ENCODE measurements at regions not wholly inside any gene's neighbourhood (a gene's known extent, or its start where the extent isn't known, plus 50 kb on each side); places are given as distances from the start of the nearest gene placed in this dataset.
"Not testable (repeated sequence)": the region's sequence is repeated elsewhere in the genome, so short reads cannot be mapped to it uniquely, and the experiment has no call there.

DNA sequence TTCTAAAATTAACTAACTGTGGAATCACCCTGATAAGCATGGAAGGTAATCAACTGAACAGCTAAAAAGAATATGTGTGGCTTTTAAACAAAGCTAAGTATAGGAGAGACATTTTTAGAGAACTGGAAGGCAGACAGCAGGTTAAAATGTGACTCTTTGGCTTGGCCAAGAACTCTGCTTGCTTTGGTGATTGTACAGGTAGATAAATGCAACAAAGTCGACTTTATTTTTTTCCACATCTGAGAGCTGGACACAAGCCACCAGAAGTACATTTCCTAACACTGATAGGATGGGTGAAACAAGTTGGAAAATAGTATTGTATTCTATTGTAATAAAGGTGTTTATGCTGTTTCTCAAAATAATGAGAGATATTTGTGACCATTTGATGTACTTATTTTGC, 84.1 kb downstream of the RBMX2 start:
- Histone ChIP-seq H3K9ac (ENCODE audit: insufficient read depth, low read length) (no peak overlapping the region), H3K4me3 (replicated peaks in 1 of 4; ENCODE audit: control extremely low read depth in 1 of 4, insufficient read depth in 1 of 4, low read depth in 3 of 4, low read length in 4 of 4) (no peak overlapping the region), H3K4me2 (ENCODE audit: extremely low read depth, insufficient read depth, low read length) (no peak overlapping the region), H3K36me3 (ENCODE audit: control insufficient read depth, insufficient read depth, low read length) (no peaks in the 10 kb centered on the region), H3K79me2 (ENCODE audit: control insufficient read depth, insufficient read depth, low read length) (no peaks in the 10 kb centered on the region), H3K9me3 (ENCODE audit: control insufficient read depth, insufficient read depth, low read depth, low read length) (no peaks in the 10 kb centered on the region), H3K27ac (ENCODE audit: insufficient read depth, low read length) (no peak overlapping the region), H3K4me1 (ENCODE audit: control insufficient read depth, extremely low read depth, insufficient read depth, low read length) (no peaks in the 10 kb centered on the region), H2AFZ (ENCODE audit: low read length) (no peak overlapping the region), H4K20me1 (ENCODE audit: control insufficient read depth, extremely low read depth, insufficient read depth, low read length) (no peaks in the 10 kb centered on the region), H3K27me3 (ENCODE audit: control insufficient read depth, insufficient read depth, low read length) (no peaks in the 10 kb centered on the region)
- no peak for TF ChIP-seq EZH2 (IDR thresholded peaks at IDR 0.05; ENCODE audit: low read length, missing control alignments)
- TF ChIP-seq, protein P1, sequence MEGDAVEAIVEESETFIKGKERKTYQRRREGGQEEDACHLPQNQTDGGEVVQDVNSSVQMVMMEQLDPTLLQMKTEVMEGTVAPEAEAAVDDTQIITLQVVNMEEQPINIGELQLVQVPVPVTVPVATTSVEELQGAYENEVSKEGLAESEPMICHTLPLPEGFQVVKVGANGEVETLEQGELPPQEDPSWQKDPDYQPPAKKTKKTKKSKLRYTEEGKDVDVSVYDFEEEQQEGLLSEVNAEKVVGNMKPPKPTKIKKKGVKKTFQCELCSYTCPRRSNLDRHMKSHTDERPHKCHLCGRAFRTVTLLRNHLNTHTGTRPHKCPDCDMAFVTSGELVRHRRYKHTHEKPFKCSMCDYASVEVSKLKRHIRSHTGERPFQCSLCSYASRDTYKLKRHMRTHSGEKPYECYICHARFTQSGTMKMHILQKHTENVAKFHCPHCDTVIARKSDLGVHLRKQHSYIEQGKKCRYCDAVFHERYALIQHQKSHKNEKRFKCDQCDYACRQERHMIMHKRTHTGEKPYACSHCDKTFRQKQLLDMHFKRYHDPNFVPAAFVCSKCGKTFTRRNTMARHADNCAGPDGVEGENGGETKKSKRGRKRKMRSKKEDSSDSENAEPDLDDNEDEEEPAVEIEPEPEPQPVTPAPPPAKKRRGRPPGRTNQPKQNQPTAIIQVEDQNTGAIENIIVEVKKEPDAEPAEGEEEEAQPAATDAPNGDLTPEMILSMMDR (conservative IDR thresholded peaks at IDR 0.05 in 1 of 2, IDR thresholded peaks at IDR 0.05 in 1 of 2; ENCODE audit: low read depth in 1 of 2, low read length in 2 of 2) = no peak
- DNase-seq (ENCODE audit: low read depth in 2 of 2) = no peak

DNA sequence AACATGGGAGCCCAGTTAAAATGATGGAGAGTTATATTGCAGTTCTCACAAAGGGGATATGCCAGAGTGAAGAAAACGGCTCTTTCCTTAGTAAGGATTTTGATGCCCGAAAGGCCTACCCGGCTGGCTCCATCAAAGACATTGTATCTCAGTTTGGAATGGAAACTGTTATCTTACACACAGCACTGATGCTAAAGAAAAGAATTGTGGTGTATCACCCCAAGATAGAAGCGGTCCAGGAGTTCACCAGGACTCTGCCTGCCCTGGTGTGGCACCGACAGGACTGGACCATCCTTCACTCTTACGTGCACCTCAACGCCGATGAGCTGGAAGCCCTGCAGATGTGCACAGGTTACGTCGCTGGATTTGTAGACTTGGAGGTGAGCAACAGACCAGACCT, 93.7 kb downstream of the RBMX2 start:
- not testable (repeated sequence) for H3K36me3 ChIP-seq (ENCODE audit: control insufficient read depth, insufficient read depth, low read length); H3K27me3 ChIP-seq (ENCODE audit: control insufficient read depth, insufficient read depth, low read length); H3K4me3 ChIP-seq (replicated peaks in 1 of 4; ENCODE audit: control extremely low read depth in 1 of 4, insufficient read depth in 1 of 4, low read depth in 3 of 4, low read length in 4 of 4); H3K9ac ChIP-seq (ENCODE audit: insufficient read depth, low read length); H3K79me2 ChIP-seq (ENCODE audit: control insufficient read depth, insufficient read depth, low read length); H3K4me2 ChIP-seq (ENCODE audit: extremely low read depth, insufficient read depth, low read length); H4K20me1 ChIP-seq (ENCODE audit: control insufficient read depth, extremely low read depth, insufficient read depth, low read length); H3K4me1 ChIP-seq (ENCODE audit: control insufficient read depth, extremely low read depth, insufficient read depth, low read length); H3K27ac ChIP-seq (ENCODE audit: insufficient read depth, low read length); H2AFZ ChIP-seq (ENCODE audit: low read length); DNase-seq (ENCODE audit: low read depth in 2 of 2); H3K9me3 ChIP-seq (ENCODE audit: control insufficient read depth, insufficient read depth, low read depth, low read length)

DNA sequence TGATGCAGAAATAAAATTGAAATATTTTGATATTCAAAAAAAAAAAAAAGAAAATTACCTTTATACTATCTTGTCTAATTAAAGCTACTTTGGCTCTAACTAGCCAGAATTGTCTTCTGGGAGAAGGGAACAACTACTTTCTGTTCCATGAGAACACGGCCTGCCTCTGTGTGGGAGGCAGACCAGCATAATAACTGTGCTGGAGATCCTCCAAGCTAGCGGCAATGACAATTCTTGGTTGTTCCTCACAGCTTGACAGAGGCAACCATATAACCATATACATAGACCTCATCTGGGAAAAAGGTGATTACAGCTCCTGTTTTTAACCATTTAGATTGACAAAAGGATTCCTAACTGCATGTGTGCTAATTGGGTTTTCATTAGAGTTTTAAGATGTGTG, 95.7 kb downstream of the RBMX2 start:
- Histone ChIP-seq H3K9ac (ENCODE audit: insufficient read depth, low read length) (no peak overlapping the region), H3K27ac (ENCODE audit: insufficient read depth, low read length) (no peak overlapping the region), H3K4me3 (replicated peaks in 1 of 4; ENCODE audit: control extremely low read depth in 1 of 4, insufficient read depth in 1 of 4, low read depth in 3 of 4, low read length in 4 of 4) (no peak overlapping the region), H3K79me2 (ENCODE audit: control insufficient read depth, insufficient read depth, low read length) (no peaks in the 10 kb centered on the region), H4K20me1 (ENCODE audit: control insufficient read depth, extremely low read depth, insufficient read depth, low read length) (no peaks in the 10 kb centered on the region), H3K27me3 (ENCODE audit: control insufficient read depth, insufficient read depth, low read length) (no peaks in the 10 kb centered on the region), H2AFZ (ENCODE audit: low read length) (no peak overlapping the region), H3K36me3 (ENCODE audit: control insufficient read depth, insufficient read depth, low read length) (no peaks in the 10 kb centered on the region), H3K4me1 (ENCODE audit: control insufficient read depth, extremely low read depth, insufficient read depth, low read length) (no peaks in the 10 kb centered on the region), H3K4me2 (ENCODE audit: extremely low read depth, insufficient read depth, low read length) (no peak overlapping the region), H3K9me3 (ENCODE audit: control insufficient read depth, insufficient read depth, low read depth, low read length) (no peaks in the 10 kb centered on the region)
- no peak for DNase-seq (ENCODE audit: low read depth in 2 of 2)
- no peak for TF ChIP-seq EZH2 (IDR thresholded peaks at IDR 0.05; ENCODE audit: low read length, missing control alignments)
- TF ChIP-seq, protein P1 (conservative IDR thresholded peaks at IDR 0.05 in 1 of 2, IDR thresholded peaks at IDR 0.05 in 1 of 2; ENCODE audit: low read depth in 1 of 2, low read length in 2 of 2) = no peak
